ENCODE measurements at regions not wholly inside any gene's neighbourhood (a gene's known extent, or its start where the extent isn't known, plus 50 kb on each side); places are given as distances from the start of the nearest gene placed in this dataset.

DNA sequence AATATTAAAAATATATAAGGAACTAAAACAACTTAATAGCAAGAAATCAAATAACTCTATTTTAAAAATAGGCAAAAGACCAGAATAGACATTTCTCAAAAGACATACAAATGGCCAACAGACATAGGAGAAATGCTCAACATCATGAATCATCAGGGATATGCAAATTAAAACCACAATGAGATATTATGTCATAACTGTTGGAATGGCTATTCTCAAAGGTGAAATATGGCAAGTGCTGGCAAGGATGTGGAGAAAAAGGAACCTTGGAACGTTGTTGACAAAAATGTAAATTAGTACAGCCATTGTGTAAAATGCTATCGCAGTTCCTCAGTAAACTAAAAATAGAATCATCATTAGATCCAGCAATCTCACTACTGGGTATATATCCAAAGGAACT lies 468.5 kb downstream of the NFIB start (continued):
- no peak for TF ChIP-seq ZNF341 (tag by site-specific recombination; IDR thresholded peaks at IDR 0.05; ENCODE audit: low read depth)
- TF ChIP-seq, protein P1, sequence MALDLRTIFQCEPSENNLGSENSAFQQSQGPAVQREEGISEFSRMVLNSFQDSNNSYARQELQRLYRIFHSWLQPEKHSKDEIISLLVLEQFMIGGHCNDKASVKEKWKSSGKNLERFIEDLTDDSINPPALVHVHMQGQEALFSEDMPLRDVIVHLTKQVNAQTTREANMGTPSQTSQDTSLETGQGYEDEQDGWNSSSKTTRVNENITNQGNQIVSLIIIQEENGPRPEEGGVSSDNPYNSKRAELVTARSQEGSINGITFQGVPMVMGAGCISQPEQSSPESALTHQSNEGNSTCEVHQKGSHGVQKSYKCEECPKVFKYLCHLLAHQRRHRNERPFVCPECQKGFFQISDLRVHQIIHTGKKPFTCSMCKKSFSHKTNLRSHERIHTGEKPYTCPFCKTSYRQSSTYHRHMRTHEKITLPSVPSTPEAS (tag by site-specific recombination; IDR thresholded peaks at IDR 0.05): no peak
- TF ChIP-seq KLF9 (tag by site-specific recombination; IDR thresholded peaks at IDR 0.05; ENCODE audit: low read depth): no peak
- no peak for TF ChIP-seq KLF10 (tag by site-specific recombination; IDR thresholded peaks at IDR 0.05)

DNA sequence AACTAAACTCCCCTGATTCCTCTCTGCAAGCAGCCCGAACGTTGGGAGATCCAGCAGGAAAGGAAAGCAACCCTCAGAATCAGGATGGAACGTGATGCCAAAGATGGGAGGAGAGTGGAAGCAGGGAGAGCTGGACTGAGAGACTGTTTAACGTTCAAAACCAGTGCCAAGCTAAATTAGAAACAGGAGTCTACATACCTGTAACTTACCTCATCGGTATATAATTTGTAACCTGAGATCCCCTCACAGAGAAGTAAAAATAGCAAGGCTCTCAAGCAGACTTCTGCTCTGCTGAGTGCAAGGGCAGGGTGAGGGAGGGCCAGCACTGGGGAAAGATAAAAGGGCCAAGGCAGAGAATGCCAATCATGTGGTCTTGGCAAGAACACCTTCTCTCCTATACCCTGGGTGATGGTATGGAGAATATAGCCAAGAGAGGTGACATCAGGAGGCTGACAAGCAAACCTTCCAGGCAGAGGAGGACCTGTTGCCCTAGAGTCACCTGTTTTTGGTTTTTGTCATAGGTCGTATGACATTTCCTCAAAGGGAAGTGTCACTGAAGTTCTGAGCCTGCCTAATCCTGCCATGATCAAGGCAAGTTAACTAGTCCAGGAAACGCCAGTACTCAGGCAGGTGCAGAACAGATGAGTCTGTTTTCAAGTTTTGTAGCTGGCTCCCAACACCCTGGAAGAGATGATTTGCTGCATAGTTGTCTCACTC lies 472.0 kb downstream of the NFIB start:
- H3K9me3 ChIP-seq (ENCODE audit: control insufficient read depth, insufficient read depth, low read depth, low read length): no peaks in the 10 kb centered on the region

DNA sequence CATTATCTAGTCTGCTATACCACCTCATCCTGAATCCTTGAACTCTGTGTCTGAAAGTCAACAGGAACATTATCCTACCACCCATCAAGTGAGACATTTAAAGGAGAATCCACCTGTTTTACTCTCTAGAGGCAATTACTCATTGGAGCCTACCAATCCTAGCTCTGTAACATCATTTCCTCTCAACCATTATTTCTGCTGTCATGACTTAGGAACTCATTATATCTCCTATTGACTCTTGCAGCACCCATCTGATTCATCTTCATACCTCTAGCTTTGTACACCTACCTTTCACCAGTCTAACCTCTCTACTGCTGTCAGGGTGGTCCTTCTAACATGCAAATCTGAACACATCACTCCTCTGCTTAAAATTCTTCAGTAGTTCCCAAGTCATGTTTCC lies 481.5 kb downstream of the NFIB start:
- Histone ChIP-seq H3K9me3 (ENCODE audit: control insufficient read depth, insufficient read depth, low read depth, low read length) (no peaks in the 10 kb centered on the region), H3K36me3 (ENCODE audit: control insufficient read depth in 2 of 2, insufficient read depth in 1 of 2, low read length in 2 of 2) (no peaks in the 10 kb centered on the region), H3K27ac (ENCODE audit: extremely low read depth, low read depth, low read length) (no peak overlapping the region), H3K4me3 (ENCODE audit: low read depth, low read length) (no peak overlapping the region), H3K4me1 (ENCODE audit: control insufficient read depth, insufficient read depth, low read length) (no peaks in the 10 kb centered on the region)
- TF ChIP-seq, protein P2, sequence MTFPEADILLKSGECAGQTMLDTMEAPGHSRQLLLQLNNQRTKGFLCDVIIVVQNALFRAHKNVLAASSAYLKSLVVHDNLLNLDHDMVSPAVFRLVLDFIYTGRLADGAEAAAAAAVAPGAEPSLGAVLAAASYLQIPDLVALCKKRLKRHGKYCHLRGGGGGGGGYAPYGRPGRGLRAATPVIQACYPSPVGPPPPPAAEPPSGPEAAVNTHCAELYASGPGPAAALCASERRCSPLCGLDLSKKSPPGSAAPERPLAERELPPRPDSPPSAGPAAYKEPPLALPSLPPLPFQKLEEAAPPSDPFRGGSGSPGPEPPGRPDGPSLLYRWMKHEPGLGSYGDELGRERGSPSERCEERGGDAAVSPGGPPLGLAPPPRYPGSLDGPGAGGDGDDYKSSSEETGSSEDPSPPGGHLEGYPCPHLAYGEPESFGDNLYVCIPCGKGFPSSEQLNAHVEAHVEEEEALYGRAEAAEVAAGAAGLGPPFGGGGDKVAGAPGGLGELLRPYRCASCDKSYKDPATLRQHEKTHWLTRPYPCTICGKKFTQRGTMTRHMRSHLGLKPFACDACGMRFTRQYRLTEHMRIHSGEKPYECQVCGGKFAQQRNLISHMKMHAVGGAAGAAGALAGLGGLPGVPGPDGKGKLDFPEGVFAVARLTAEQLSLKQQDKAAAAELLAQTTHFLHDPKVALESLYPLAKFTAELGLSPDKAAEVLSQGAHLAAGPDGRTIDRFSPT (tag by site-specific recombination; IDR thresholded peaks at IDR 0.05): no peak
- TF ChIP-seq, protein P3, sequence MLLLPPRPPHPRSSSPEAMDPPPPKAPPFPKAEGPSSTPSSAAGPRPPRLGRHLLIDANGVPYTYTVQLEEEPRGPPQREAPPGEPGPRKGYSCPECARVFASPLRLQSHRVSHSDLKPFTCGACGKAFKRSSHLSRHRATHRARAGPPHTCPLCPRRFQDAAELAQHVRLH (tag by site-specific recombination; IDR thresholded peaks at IDR 0.05): no peak
- TF ChIP-seq, protein P4, sequence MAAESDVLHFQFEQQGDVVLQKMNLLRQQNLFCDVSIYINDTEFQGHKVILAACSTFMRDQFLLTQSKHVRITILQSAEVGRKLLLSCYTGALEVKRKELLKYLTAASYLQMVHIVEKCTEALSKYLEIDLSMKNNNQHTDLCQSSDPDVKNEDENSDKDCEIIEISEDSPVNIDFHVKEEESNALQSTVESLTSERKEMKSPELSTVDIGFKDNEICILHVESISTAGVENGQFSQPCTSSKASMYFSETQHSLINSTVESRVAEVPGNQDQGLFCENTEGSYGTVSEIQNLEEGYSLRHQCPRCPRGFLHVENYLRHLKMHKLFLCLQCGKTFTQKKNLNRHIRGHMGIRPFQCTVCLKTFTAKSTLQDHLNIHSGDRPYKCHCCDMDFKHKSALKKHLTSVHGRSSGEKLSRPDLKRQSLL (tag by site-specific recombination; IDR thresholded peaks at IDR 0.05): no peak
- TF ChIP-seq GFI1B (tag by site-specific recombination; IDR thresholded peaks at IDR 0.05) (no peak), ZBTB17 (tag by site-specific recombination; IDR thresholded peaks at IDR 0.05) (no peak), ZNF530 (tag by site-specific recombination; IDR thresholded peaks at IDR 0.05; ENCODE audit: low read depth) (no peak), ZNF19 (tag by site-specific recombination; IDR thresholded peaks at IDR 0.05; ENCODE audit: low read depth) (no peak)
- TF ChIP-seq, protein P5, sequence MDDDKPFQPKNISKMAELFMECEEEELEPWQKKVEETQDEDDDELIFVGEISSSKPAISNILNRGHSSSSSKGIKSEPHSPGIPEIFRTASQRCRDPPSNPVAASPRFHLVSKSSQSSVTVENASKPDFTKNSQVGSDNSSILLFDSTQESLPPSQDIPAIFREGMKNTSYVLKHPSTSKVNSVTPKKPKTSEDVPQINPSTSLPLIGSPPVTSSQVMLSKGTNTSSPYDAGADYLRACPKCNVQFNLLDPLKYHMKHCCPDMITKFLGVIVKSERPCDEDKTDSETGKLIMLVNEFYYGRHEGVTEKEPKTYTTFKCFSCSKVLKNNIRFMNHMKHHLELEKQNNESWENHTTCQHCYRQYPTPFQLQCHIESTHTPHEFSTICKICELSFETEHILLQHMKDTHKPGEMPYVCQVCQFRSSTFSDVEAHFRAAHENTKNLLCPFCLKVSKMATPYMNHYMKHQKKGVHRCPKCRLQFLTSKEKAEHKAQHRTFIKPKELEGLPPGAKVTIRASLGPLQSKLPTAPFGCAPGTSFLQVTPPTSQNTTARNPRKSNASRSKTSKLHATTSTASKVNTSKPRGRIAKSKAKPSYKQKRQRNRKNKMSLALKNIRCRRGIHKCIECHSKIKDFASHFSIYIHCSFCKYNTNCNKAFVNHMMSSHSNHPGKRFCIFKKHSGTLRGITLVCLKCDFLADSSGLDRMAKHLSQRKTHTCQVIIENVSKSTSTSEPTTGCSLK (tag by site-specific recombination; IDR thresholded peaks at IDR 0.05): no peak
- ChIA-PET CTCF (no interaction called here), POLR2A (no interaction called here)

More for the DNA sequence above, 472.0 kb downstream of the NFIB start:
- Histone ChIP-seq H3K4me3 (ENCODE audit: low read depth, low read length) (no peak overlapping the region), H3K36me3 (ENCODE audit: control insufficient read depth in 2 of 2, insufficient read depth in 1 of 2, low read length in 2 of 2) (no peaks in the 10 kb centered on the region), H3K27ac (ENCODE audit: extremely low read depth, low read depth, low read length) (no peak overlapping the region), H3K4me1 (ENCODE audit: control insufficient read depth, insufficient read depth, low read length) (peaks cover 7% of the 10 kb centered on the region)
- CTCF ChIA-PET: no interaction called here
- TF ChIP-seq SCRT2 (tag by site-specific recombination; IDR thresholded peaks at IDR 0.05): peak; percentile 81
- no peak for TF ChIP-seq ZNF610 (tag by site-specific recombination; IDR thresholded peaks at IDR 0.05; ENCODE audit: borderline replicate concordance)
- 0 out of 2 replicates have a peak, but pooled peaks have one; percentile 68 for TF ChIP-seq SCRT1 (tag by site-specific recombination; IDR thresholded peaks at IDR 0.05; ENCODE audit: borderline replicate concordance)
- 0 out of 2 replicates have a peak, but pooled peaks have one; percentile 22 for TF ChIP-seq GLIS1 (tag by site-specific recombination; IDR thresholded peaks at IDR 0.05)
- 0 out of 2 replicates have a peak, but pooled peaks have one; percentile 26 for TF ChIP-seq SP7 (tag by site-specific recombination; IDR thresholded peaks at IDR 0.05)
- POLR2A ChIA-PET: no interaction called here

All from HEK293 (cell line).